DND-41 (cell line): ENCODE measurements at regions not wholly inside any gene's neighbourhood (a gene's known extent, or its start where the extent isn't known, plus 50 kb on each side); places are given as distances from the start of the nearest gene placed in this dataset.

Source experiments
- ATAC-seq: fragments of 200-7000 bp; cut with Tn5 transposase; 3 replicates; pipeline ENCODE4 v1.9.1; 2021; ENCODE audit warnings: low read depth; ENCODE audit not compliant: insufficient read depth
- DNase-seq: peaks from one replicate; pipeline ENCODE4 v3.0.0-alpha.2; 2020
- H2AFZ ChIP-seq: 2 replicates; pipeline ENCODE4 v1.6.0; 2012; ENCODE audit warnings: low read depth, low read length
- H3K27ac ChIP-seq: 2 replicates; pipeline ENCODE4 v1.5.1; 2012; ENCODE audit warnings: low read length, inconsistent platforms
- H3K27me3 ChIP-seq: fragments of 200-600 bp; sonication (generic); 2 replicates; pipeline ENCODE4 v1.6.0; 2012; ENCODE audit warnings: low read length, mild to moderate bottlenecking, inconsistent platforms; ENCODE audit not compliant: insufficient read depth, poor library complexity
- H3K36me3 ChIP-seq: 2 replicates; pipeline ENCODE4 v1.5.1; 2012; ENCODE audit warnings: low read length, inconsistent platforms; ENCODE audit not compliant: insufficient read depth
- H3K4me1 ChIP-seq: 2 replicates; pipeline ENCODE4 v1.5.1; 2012; ENCODE audit warnings: mild to moderate bottlenecking, low read length; ENCODE audit not compliant: insufficient read depth
- H3K4me2 ChIP-seq: 2 replicates; pipeline ENCODE4 v1.6.0; 2012; ENCODE audit warnings: mild to moderate bottlenecking, moderate library complexity, low read length, inconsistent platforms; ENCODE audit not compliant: insufficient read depth
- H3K4me3 ChIP-seq, 2 experiments: fragments of 200-600 bp in 1 of 2; shearing (Covaris generic) in 1 of 2; 2 replicates each; pipeline ENCODE4 v1.5.1; 2012 to 2016; ENCODE audit warnings: inconsistent platforms in 2 of 2, low read length in 2 of 2, mild to moderate bottlenecking in 2 of 2, low read depth in 1 of 2, moderate library complexity in 1 of 2
- H3K79me2 ChIP-seq: 2 replicates; pipeline ENCODE4 v1.6.0; 2012; ENCODE audit warnings: low read length, inconsistent platforms; ENCODE audit not compliant: insufficient read depth
- H3K9ac ChIP-seq: 2 replicates; pipeline ENCODE4 v1.6.0; 2012; ENCODE audit warnings: low read depth, mild to moderate bottlenecking, inconsistent platforms, low read length, moderate library complexity
- H3K9me3 ChIP-seq: 2 replicates; pipeline ENCODE4 v1.5.1; 2012; ENCODE audit warnings: low read length, moderate library complexity, mild to moderate bottlenecking, inconsistent platforms; ENCODE audit not compliant: insufficient read depth, severe bottlenecking
- H4K20me1 ChIP-seq: 2 replicates; pipeline ENCODE4 v1.6.0; 2012; ENCODE audit warnings: low read length; ENCODE audit not compliant: insufficient read depth
- CTCF ChIP-seq: IDR thresholded peaks from 2 replicates; pipeline ENCODE4 v1.5.1; 2012; ENCODE audit warnings: borderline replicate concordance, low read length, moderate library complexity, mild to moderate bottlenecking; ENCODE audit not compliant: poor library complexity, severe bottlenecking; ENCODE audit errors: extremely low read depth
- EZH2 ChIP-seq: IDR thresholded peaks from 3 replicates; pipeline ENCODE4 v1.6.1; 2012; ENCODE audit warnings: borderline replicate concordance, low read depth, mild to moderate bottlenecking, moderate library complexity, low read length, inconsistent platforms; ENCODE audit not compliant: severe bottlenecking

DNA sequence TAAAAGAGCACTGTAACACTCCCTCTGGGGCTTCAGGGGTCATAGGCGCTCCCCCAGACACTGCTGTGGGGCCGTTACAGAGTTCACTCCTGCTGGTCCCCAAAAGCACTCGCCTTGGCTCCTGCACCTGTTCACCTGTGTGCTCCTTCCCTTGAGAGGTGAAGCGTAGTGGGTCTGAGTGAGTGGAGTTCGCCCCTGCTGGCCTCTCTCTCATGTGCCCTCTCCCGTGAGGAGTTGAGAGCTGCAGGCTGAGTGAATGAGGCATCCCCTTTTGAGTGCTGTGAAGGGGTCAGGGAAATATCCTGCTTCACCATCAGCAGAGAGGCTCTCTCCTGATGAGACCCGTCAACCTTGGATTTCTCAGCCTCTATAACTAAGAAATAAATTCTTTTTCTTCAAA, 134.6 kb upstream of the TUT7 start:
- Histone ChIP-seq H3K9ac (no peak overlapping the region), H3K27me3 (no peaks in the 10 kb centered on the region), H3K4me2 (no peak overlapping the region), H3K4me1 (no peaks in the 10 kb centered on the region), H3K36me3 (no peaks in the 10 kb centered on the region), H4K20me1 (no peaks in the 10 kb centered on the region), H3K27ac (no peak overlapping the region), H3K4me3 (no peak overlapping the region), H3K9me3 (no peaks in the 10 kb centered on the region), H2AFZ (no peak overlapping the region), H3K79me2 (no peaks in the 10 kb centered on the region)
- TF ChIP-seq CTCF = no peak
- no peak for TF ChIP-seq EZH2
- ATAC-seq = no peak
- DNase-seq = no peak

GRCh38 chr9:86488345-86488744, 134.1 kb upstream of the TUT7 start:
- Histone ChIP-seq H2AFZ (no peak overlapping the region), H3K27me3 (no peaks in the 10 kb centered on the region), H3K9ac (no peak overlapping the region), H3K9me3 (no peaks in the 10 kb centered on the region), H3K4me2 (no peak overlapping the region), H3K36me3 (no peaks in the 10 kb centered on the region), H3K79me2 (no peaks in the 10 kb centered on the region), H3K4me3 (no peak overlapping the region), H3K4me1 (no peaks in the 10 kb centered on the region), H3K27ac (no peak overlapping the region), H4K20me1 (no peaks in the 10 kb centered on the region)
- no peak for DNase-seq
- TF ChIP-seq EZH2 (no peak), CTCF (no peak)
- ATAC-seq = no peak

DNA sequence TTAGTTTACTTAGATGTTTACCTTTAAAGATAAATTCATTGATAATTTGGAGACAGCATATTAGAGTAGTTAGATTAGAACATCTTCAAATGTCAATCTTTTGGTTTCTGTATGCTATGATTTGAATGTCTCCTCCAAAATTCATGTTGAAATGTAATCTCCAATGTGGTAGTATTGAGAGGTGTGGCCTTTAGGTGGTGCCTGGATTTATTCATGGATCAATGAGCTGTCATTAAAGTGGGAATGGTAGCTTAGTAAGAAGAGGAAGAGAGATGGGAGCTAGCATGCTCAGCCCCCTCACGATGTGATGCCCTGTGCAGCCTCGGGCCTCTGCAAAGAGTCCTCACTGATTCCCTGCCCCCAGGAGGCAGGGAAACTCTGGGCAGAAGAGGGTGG, 133.6 kb upstream of the TUT7 start:
- H3K79me2 ChIP-seq = no peaks in the 10 kb centered on the region
- H4K20me1 ChIP-seq = no peaks in the 10 kb centered on the region
- H2AFZ ChIP-seq = no peak overlapping the region
- TF ChIP-seq CTCF (no peak), EZH2 (no peak)
- H3K4me3 ChIP-seq = no peak overlapping the region
- H3K27ac ChIP-seq = no peak overlapping the region
- no peaks in the 10 kb centered on the region for H3K27me3 ChIP-seq
- ATAC-seq = no peak
- no peak overlapping the region for H3K4me2 ChIP-seq
- H3K36me3 ChIP-seq = no peaks in the 10 kb centered on the region
- no peak overlapping the region for H3K9ac ChIP-seq
- H3K9me3 ChIP-seq = no peaks in the 10 kb centered on the region
- DNase-seq = no peak
- no peaks in the 10 kb centered on the region for H3K4me1 ChIP-seq
